ENCODE measurements at regions not wholly inside any gene's neighbourhood (a gene's known extent, or its start where the extent isn't known, plus 50 kb on each side); places are given as distances from the start of the nearest gene placed in this dataset.
A peak's percentile ranks its signal among the peaks of the same experiment; 100 is the strongest.

- Histone ChIP-seq H3K23ac (ENCODE audit: low read length) (no peak overlapping the region), H2AK5ac (ENCODE audit: low read length) (no peak overlapping the region), H3K9ac (ENCODE audit: low read length) (no peak overlapping the region), H3K4me3 (ENCODE audit: low read length) (no peak overlapping the region), H3K4me2 (ENCODE audit: low read length) (no peak overlapping the region), H3K4me1 (ENCODE audit: control insufficient read depth, low read depth, low read length) (no peaks in the 10 kb centered on the region), H2BK5ac (ENCODE audit: low read length) (no peak overlapping the region), H3K79me2 (ENCODE audit: control insufficient read depth, insufficient read depth, low read length) (no peaks in the 10 kb centered on the region), H3K79me1 (ENCODE audit: low read length) (no peaks in the 10 kb centered on the region), H3K56ac (ENCODE audit: low read length) (peak overlapping the region; percentile 7), H2BK120ac (ENCODE audit: low read depth, low read length) (no peak overlapping the region), H3K36me3 (ENCODE audit: control insufficient read depth, insufficient read depth, low read length) (no peaks in the 10 kb centered on the region), H3K27ac (ENCODE audit: low read depth, low read length) (no peak overlapping the region), H4K5ac (ENCODE audit: low read length) (no peak overlapping the region), H4K8ac (ENCODE audit: low read depth, low read length) (no peak overlapping the region), H3K4ac (ENCODE audit: low read depth, low read length) (no peak overlapping the region), H2BK15ac (replicated peaks; ENCODE audit: low read depth) (no peak overlapping the region), H3K18ac (ENCODE audit: low read length) (no peak overlapping the region), H3K27me3 (ENCODE audit: insufficient read depth, low read length, poor library complexity) (no peaks in the 10 kb centered on the region)
- no peak for DNase-seq
- WGBS (ENCODE audit: extremely low coverage, insufficient coverage, low lambda C conversion rate) = no CpG with 5 or more reads among the region's 1 CpG
These were observed 70.6 kb upstream of the TMEM178A start for GRCh38 chr2:39595116-39595515.

GRCh38 chr2:39597314-39597713 is 68.4 kb upstream of the TMEM178A start:
- WGBS (ENCODE audit: extremely low coverage, insufficient coverage, low lambda C conversion rate) = no CpG with 5 or more reads among the region's 3 CpGs
- no peaks in the 10 kb centered on the region for H3K79me1 ChIP-seq (ENCODE audit: low read length)
- no peak overlapping the region for H4K5ac ChIP-seq (ENCODE audit: low read length)
- H3K18ac ChIP-seq (ENCODE audit: low read length) = no peak overlapping the region
- H3K4ac ChIP-seq (ENCODE audit: low read depth, low read length) = no peak overlapping the region
- H2BK5ac ChIP-seq (ENCODE audit: low read length) = no peak overlapping the region
- no peak overlapping the region for H2BK120ac ChIP-seq (ENCODE audit: low read depth, low read length)
- H3K36me3 ChIP-seq (ENCODE audit: control insufficient read depth, insufficient read depth, low read length) = no peaks in the 10 kb centered on the region
- H4K8ac ChIP-seq (ENCODE audit: low read depth, low read length) = no peak overlapping the region
- H3K9ac ChIP-seq (ENCODE audit: low read length) = no peak overlapping the region
- H3K4me1 ChIP-seq (ENCODE audit: control insufficient read depth, low read depth, low read length) = no peaks in the 10 kb centered on the region
- H3K27ac ChIP-seq (ENCODE audit: low read depth, low read length) = no peak overlapping the region
- H3K4me3 ChIP-seq (ENCODE audit: low read length) = no peak overlapping the region
- H3K79me2 ChIP-seq (ENCODE audit: control insufficient read depth, insufficient read depth, low read length) = no peaks in the 10 kb centered on the region
- H3K27me3 ChIP-seq (ENCODE audit: insufficient read depth, low read length, poor library complexity) = no peaks in the 10 kb centered on the region
- no peak for DNase-seq
- H3K56ac ChIP-seq (ENCODE audit: low read length) = no peak overlapping the region
- no peak overlapping the region for H2BK15ac ChIP-seq (replicated peaks; ENCODE audit: low read depth)
- H3K23ac ChIP-seq (ENCODE audit: low read length) = no peak overlapping the region
- H2AK5ac ChIP-seq (ENCODE audit: low read length) = no peak overlapping the region
- no peak overlapping the region for H3K4me2 ChIP-seq (ENCODE audit: low read length)

GRCh38 chr2:39602616-39603015 is 63.1 kb upstream of the TMEM178A start:
- no peak for DNase-seq
- Histone ChIP-seq H3K4ac (ENCODE audit: low read depth, low read length) (no peak overlapping the region), H2BK5ac (ENCODE audit: low read length) (no peak overlapping the region), H3K27me3 (ENCODE audit: insufficient read depth, low read length, poor library complexity) (no peaks in the 10 kb centered on the region), H3K4me3 (ENCODE audit: low read length) (no peak overlapping the region), H3K4me1 (ENCODE audit: control insufficient read depth, low read depth, low read length) (peaks cover 2% of the 10 kb centered on the region), H2BK15ac (replicated peaks; ENCODE audit: low read depth) (no peak overlapping the region), H3K56ac (ENCODE audit: low read length) (no peak overlapping the region), H3K9ac (ENCODE audit: low read length) (no peak overlapping the region), H3K79me2 (ENCODE audit: control insufficient read depth, insufficient read depth, low read length) (no peaks in the 10 kb centered on the region), H3K27ac (ENCODE audit: low read depth, low read length) (no peak overlapping the region), H4K8ac (ENCODE audit: low read depth, low read length) (no peak overlapping the region), H3K18ac (ENCODE audit: low read length) (no peak overlapping the region), H3K36me3 (ENCODE audit: control insufficient read depth, insufficient read depth, low read length) (no peaks in the 10 kb centered on the region), H3K23ac (ENCODE audit: low read length) (no peak overlapping the region), H2AK5ac (ENCODE audit: low read length) (no peak overlapping the region), H4K5ac (ENCODE audit: low read length) (no peak overlapping the region), H3K79me1 (ENCODE audit: low read length) (no peaks in the 10 kb centered on the region), H2BK120ac (ENCODE audit: low read depth, low read length) (no peak overlapping the region), H3K4me2 (ENCODE audit: low read length) (no peak overlapping the region)
- WGBS (ENCODE audit: extremely low coverage, insufficient coverage, low lambda C conversion rate) = no CpG with 5 or more reads among the region's 1 CpG

DNA sequence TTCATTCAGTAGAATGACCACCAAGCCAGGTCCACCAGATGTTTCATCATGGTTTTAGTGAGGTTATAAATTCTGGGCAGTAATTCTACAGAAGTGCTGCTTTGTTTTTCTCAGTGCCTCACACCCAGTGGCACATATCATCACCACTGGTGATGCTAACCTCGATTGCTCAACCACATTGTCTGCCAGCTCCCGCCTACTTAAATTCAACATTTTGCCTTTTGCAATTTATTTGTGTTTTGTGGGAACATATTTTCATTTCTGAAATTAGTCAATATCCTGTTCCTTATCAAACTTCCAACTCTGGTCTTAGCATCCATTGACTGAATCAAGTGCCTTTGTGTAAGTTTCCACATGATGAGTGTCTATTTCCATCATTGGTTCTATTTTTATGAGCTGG is 62.3 kb upstream of the TMEM178A start:
- H3K27me3 ChIP-seq (ENCODE audit: insufficient read depth, low read length, poor library complexity) = no peaks in the 10 kb centered on the region
- H3K56ac ChIP-seq (ENCODE audit: low read length) = no peak overlapping the region
- H3K27ac ChIP-seq (ENCODE audit: low read depth, low read length) = no peak overlapping the region
- H3K4me1 ChIP-seq (ENCODE audit: control insufficient read depth, low read depth, low read length) = peaks cover 2% of the 10 kb centered on the region
- H3K79me1 ChIP-seq (ENCODE audit: low read length) = no peaks in the 10 kb centered on the region
- H4K5ac ChIP-seq (ENCODE audit: low read length) = no peak overlapping the region
- no peak overlapping the region for H2BK15ac ChIP-seq (replicated peaks; ENCODE audit: low read depth)
- H2BK5ac ChIP-seq (ENCODE audit: low read length) = no peak overlapping the region
- no peak overlapping the region for H2AK5ac ChIP-seq (ENCODE audit: low read length)
- H3K23ac ChIP-seq (ENCODE audit: low read length) = no peak overlapping the region
- no peak overlapping the region for H3K18ac ChIP-seq (ENCODE audit: low read length)
- no peaks in the 10 kb centered on the region for H3K79me2 ChIP-seq (ENCODE audit: control insufficient read depth, insufficient read depth, low read length)
- no peak overlapping the region for H3K9ac ChIP-seq (ENCODE audit: low read length)
- no peak overlapping the region for H4K8ac ChIP-seq (ENCODE audit: low read depth, low read length)
- H3K4ac ChIP-seq (ENCODE audit: low read depth, low read length) = no peak overlapping the region
- no peak overlapping the region for H2BK120ac ChIP-seq (ENCODE audit: low read depth, low read length)
- no peaks in the 10 kb centered on the region for H3K36me3 ChIP-seq (ENCODE audit: control insufficient read depth, insufficient read depth, low read length)
- H3K4me2 ChIP-seq (ENCODE audit: low read length) = no peak overlapping the region
- no CpG with 5 or more reads among the region's 2 CpGs for WGBS (ENCODE audit: extremely low coverage, insufficient coverage, low lambda C conversion rate)
- H3K4me3 ChIP-seq (ENCODE audit: low read length) = no peak overlapping the region
- no peak for DNase-seq

DNA sequence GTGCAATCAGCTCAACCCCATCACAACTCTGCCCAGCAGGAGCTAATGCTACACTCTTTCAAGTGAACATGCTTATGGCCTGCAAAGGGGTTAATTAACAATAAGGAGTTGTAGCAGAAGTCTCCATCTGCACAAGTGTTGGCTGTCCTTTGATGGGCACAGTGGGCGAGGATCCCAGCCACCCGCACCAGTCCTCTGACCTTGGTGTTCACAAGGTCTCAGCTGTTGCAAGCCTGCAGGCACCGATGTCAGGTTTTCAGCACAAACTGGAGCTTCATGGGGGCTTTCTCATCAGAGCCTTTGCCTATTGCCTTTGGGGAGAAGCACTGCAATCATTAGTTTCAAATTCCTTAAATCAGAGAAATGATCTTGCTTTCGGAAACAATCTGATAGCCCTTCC is 60.9 kb upstream of the TMEM178A start:
- DNase-seq = no peak
- no peak overlapping the region for H3K4ac ChIP-seq (ENCODE audit: low read depth, low read length)
- H2BK5ac ChIP-seq (ENCODE audit: low read length) = no peak overlapping the region
- no peaks in the 10 kb centered on the region for H3K79me2 ChIP-seq (ENCODE audit: control insufficient read depth, insufficient read depth, low read length)
- no peaks in the 10 kb centered on the region for H3K27me3 ChIP-seq (ENCODE audit: insufficient read depth, low read length, poor library complexity)
- H3K56ac ChIP-seq (ENCODE audit: low read length) = no peak overlapping the region
- peak overlapping the region; percentile 3 for H2BK120ac ChIP-seq (ENCODE audit: low read depth, low read length)
- no peak overlapping the region for H4K8ac ChIP-seq (ENCODE audit: low read depth, low read length)
- H3K18ac ChIP-seq (ENCODE audit: low read length) = peak overlapping the region; percentile 8
- H3K4me3 ChIP-seq (ENCODE audit: low read length) = no peak overlapping the region
- no peak overlapping the region for H4K5ac ChIP-seq (ENCODE audit: low read length)
- no peak overlapping the region for H3K23ac ChIP-seq (ENCODE audit: low read length)
- H2BK15ac ChIP-seq (replicated peaks; ENCODE audit: low read depth) = no peak overlapping the region
- H2AK5ac ChIP-seq (ENCODE audit: low read length) = no peak overlapping the region
- no peaks in the 10 kb centered on the region for H3K36me3 ChIP-seq (ENCODE audit: control insufficient read depth, insufficient read depth, low read length)
- WGBS (ENCODE audit: extremely low coverage, insufficient coverage, low lambda C conversion rate) = no CpG with 5 or more reads among the region's 4 CpGs
- no peaks in the 10 kb centered on the region for H3K79me1 ChIP-seq (ENCODE audit: low read length)
- no peak overlapping the region for H3K9ac ChIP-seq (ENCODE audit: low read length)
- no peak overlapping the region for H3K27ac ChIP-seq (ENCODE audit: low read depth, low read length)
- H3K4me2 ChIP-seq (ENCODE audit: low read length) = no peak overlapping the region
- peaks cover 2% of the 10 kb centered on the region for H3K4me1 ChIP-seq (ENCODE audit: control insufficient read depth, low read depth, low read length)

DNA sequence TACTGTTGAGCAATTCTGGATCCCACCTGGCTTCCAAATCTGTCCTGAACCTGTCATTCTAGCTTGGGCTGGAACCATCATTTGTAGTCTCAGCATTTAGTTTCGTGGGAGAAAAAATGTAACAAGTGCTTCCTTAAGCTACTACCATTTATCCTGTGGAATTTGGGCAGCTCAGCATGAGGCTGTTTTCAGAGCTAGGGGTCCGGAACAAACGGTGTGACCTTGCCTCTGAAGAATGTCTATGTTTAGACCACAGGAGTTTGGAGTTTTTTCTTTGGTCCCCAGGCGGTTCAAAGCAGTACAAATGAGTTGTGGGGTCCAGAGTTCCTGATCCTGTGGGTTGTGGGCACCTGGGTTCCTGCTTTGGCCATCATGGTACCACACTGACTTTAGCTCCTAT is 59.1 kb upstream of the TMEM178A start:
- Histone ChIP-seq H3K4ac (ENCODE audit: low read depth, low read length) (no peak overlapping the region), H3K4me3 (ENCODE audit: low read length) (no peak overlapping the region), H3K27me3 (ENCODE audit: insufficient read depth, low read length, poor library complexity) (no peaks in the 10 kb centered on the region), H3K79me1 (ENCODE audit: low read length) (no peaks in the 10 kb centered on the region), H4K8ac (ENCODE audit: low read depth, low read length) (no peak overlapping the region), H3K79me2 (ENCODE audit: control insufficient read depth, insufficient read depth, low read length) (no peaks in the 10 kb centered on the region), H2BK120ac (ENCODE audit: low read depth, low read length) (no peak overlapping the region), H3K56ac (ENCODE audit: low read length) (no peak overlapping the region), H3K23ac (ENCODE audit: low read length) (no peak overlapping the region), H3K18ac (ENCODE audit: low read length) (no peak overlapping the region), H3K4me1 (ENCODE audit: control insufficient read depth, low read depth, low read length) (peaks cover 2% of the 10 kb centered on the region), H4K5ac (ENCODE audit: low read length) (no peak overlapping the region), H3K4me2 (ENCODE audit: low read length) (no peak overlapping the region), H3K27ac (ENCODE audit: low read depth, low read length) (peak overlapping the region; percentile 71), H2BK5ac (ENCODE audit: low read length) (no peak overlapping the region), H3K36me3 (ENCODE audit: control insufficient read depth, insufficient read depth, low read length) (no peaks in the 10 kb centered on the region), H2AK5ac (ENCODE audit: low read length) (no peak overlapping the region), H2BK15ac (replicated peaks; ENCODE audit: low read depth) (no peak overlapping the region), H3K9ac (ENCODE audit: low read length) (no peak overlapping the region)
- peak; percentile 95 for DNase-seq
- no CpG with 5 or more reads among the region's 4 CpGs for WGBS (ENCODE audit: extremely low coverage, insufficient coverage, low lambda C conversion rate)
